ENCODE measurements at regions not wholly inside any gene's neighbourhood (a gene's known extent, or its start where the extent isn't known, plus 50 kb on each side); places are given as distances from the start of the nearest gene placed in this dataset.

GRCh38 chr2:42960002-42960841 lies 167.8 kb upstream of the HAAO start:
- no peak for TF ChIP-seq CTCF (IDR thresholded peaks at IDR 0.05)
- TF ChIP-seq REST (IDR thresholded peaks at IDR 0.05; ENCODE audit: insufficient read depth in 1 of 2, low read depth in 2 of 2, low read length in 1 of 2), result no peak

All from Panc1 (cell line).